CD4-positive, alpha-beta T cell (primary cell): ENCODE measurements at regions not wholly inside any gene's neighbourhood (a gene's known extent, or its start where the extent isn't known, plus 50 kb on each side); places are given as distances from the start of the nearest gene placed in this dataset.

ENCODE experiments used
- ATAC-seq: fragments of 200-7000 bp; cut with Tn5 transposase; one replicate; pipeline ENCODE4 v1.10.0; 2022; ENCODE audit warnings: mild to moderate bottlenecking; ENCODE audit not compliant: poor library complexity
- CTCF ChIA-PET: fragments of 350-600 bp; sonication (Branson Sonifier 250); formaldehyde crosslinking; loops from one replicate; lab custom pipeline; 2021; ENCODE audit warnings: antibody characterized with exemption, inconsistent platforms; lab: Charles Lee
- POLR2A ChIA-PET: fragments of 350-600 bp; sonication (Branson Sonifier 250); formaldehyde crosslinking; loops from one replicate; lab custom pipeline; 2021; ENCODE audit warnings: antibody characterized with exemption, inconsistent platforms; lab: Charles Lee
- DNase-seq, 14 experiments: peaks; one replicate each; pipeline ENCODE4 v3.0.0-alpha.2; 2013 to 2020; ENCODE audit warnings: mixed read lengths in 2 of 14
- H3K27ac ChIP-seq, 2 donors: one replicate each; pipeline versions ENCODE4 v1.5.1 to v1.7.0; 2013; ENCODE audit warnings: low read length in 2 of 2, low read depth in 1 of 2, mild to moderate bottlenecking in 1 of 2
- H3K27me3 ChIP-seq, 2 experiments: 1 replicate in 1 of 2; 2 replicates in 1 of 2; pipeline versions ENCODE4 v1.6.1 to v1.7.0; 2013; ENCODE audit warnings: low read length in 2 of 2, control low read depth in 1 of 2, mild to moderate bottlenecking in 1 of 2, moderate library complexity in 1 of 2; ENCODE audit not compliant: insufficient read depth in 2 of 2, control insufficient read depth in 1 of 2
- H3K36me3 ChIP-seq: one replicate; pipeline ENCODE4 v1.6.1; 2013; ENCODE audit warnings: low read length, control low read depth; ENCODE audit not compliant: insufficient read depth
- H3K4me1 ChIP-seq: one replicate; pipeline ENCODE4 v1.6.1; 2013; ENCODE audit warnings: low read length, control low read depth; ENCODE audit not compliant: insufficient read depth
- H3K4me3 ChIP-seq: one replicate; pipeline ENCODE4 v1.5.1; 2013; ENCODE audit warnings: mild to moderate bottlenecking, low read length, moderate library complexity
- H3K9me3 ChIP-seq, 2 experiments: 1 replicate in 1 of 2; 2 replicates in 1 of 2; pipeline versions ENCODE4 v1.6.1 to v1.7.0; 2013; ENCODE audit warnings: low read length in 2 of 2, mild to moderate bottlenecking in 2 of 2, control low read depth in 1 of 2, moderate library complexity in 1 of 2; ENCODE audit not compliant: control insufficient read depth in 1 of 2, insufficient read depth in 1 of 2
- H3K27ac Mint-ChIP-seq: one replicate; pipeline ENCODE4 v1.8.0; 2020; ENCODE audit warnings: mixed read lengths
- H3K27me3 Mint-ChIP-seq: one replicate; pipeline ENCODE4 v1.8.0; 2021; ENCODE audit warnings: mixed read lengths
- H3K36me3 Mint-ChIP-seq: one replicate; pipeline ENCODE4 v1.8.0; 2021; ENCODE audit warnings: low read depth, mixed read lengths
- H3K4me1 Mint-ChIP-seq: one replicate; pipeline ENCODE4 v1.8.0; 2021; ENCODE audit warnings: low read depth, mixed read lengths
- H3K4me3 Mint-ChIP-seq: one replicate; pipeline ENCODE4 v1.8.0; 2020; ENCODE audit warnings: mild to moderate bottlenecking, mixed read lengths
- H3K9me3 Mint-ChIP-seq: one replicate; pipeline ENCODE4 v1.8.0; 2020; ENCODE audit warnings: mixed read lengths
- CTCF ChIP-seq: fragments of 200-600 bp; IDR thresholded peaks from one replicate; pipeline ENCODE4 v1.8.0; 2022; ENCODE audit warnings: antibody characterized with exemption, mild to moderate bottlenecking
- intact Hi-C, 2 experiments: fragments of 100-400 bp; cut with DNase I in 1 of 2; cut with micrococcal nuclease in 1 of 2; formaldehyde crosslinking; loops; one replicate each; pipeline versions ENCODE4 v1.15.1 to v1.9.0; 2023 to 2025; cut with DNase I, micrococcal nuclease

- Histone ChIP-seq H3K4me3 (no peak overlapping the region), H3K4me1 (no peaks in the 10 kb centered on the region), H3K27me3 (no peaks in the 10 kb centered on the region), H3K36me3 (no peaks in the 10 kb centered on the region), H3K27ac (no peak overlapping the region), H3K9me3 (no peaks in the 10 kb centered on the region)
- no peak for DNase-seq
- H3K27ac Mint-ChIP-seq, result no peak overlapping the region
- H3K9me3 Mint-ChIP-seq, result peaks cover 2% of the 10 kb centered on the region
- ATAC-seq, result no peak
- POLR2A ChIA-PET, result no interaction called here
- no peak overlapping the region for H3K4me3 Mint-ChIP-seq
- no peaks in the 10 kb centered on the region for H3K36me3 Mint-ChIP-seq
- no peaks in the 10 kb centered on the region for H3K4me1 Mint-ChIP-seq
- CTCF ChIA-PET, result no interaction called here
- no peak for TF ChIP-seq CTCF
- intact Hi-C loops, result no loop called here
- no peaks in the 10 kb centered on the region for H3K27me3 Mint-ChIP-seq
These were observed 418.7 kb downstream of the CBLN4 start for GRCh38 chr20:55586610-55587009.

GRCh38 chr20:55584964-55585363 lies 420.4 kb downstream of the CBLN4 start:
- no peaks in the 10 kb centered on the region for H3K27me3 Mint-ChIP-seq
- H3K36me3 Mint-ChIP-seq, result no peaks in the 10 kb centered on the region
- Histone ChIP-seq H3K27me3 (no peaks in the 10 kb centered on the region), H3K36me3 (no peaks in the 10 kb centered on the region), H3K9me3 (no peaks in the 10 kb centered on the region), H3K4me1 (no peaks in the 10 kb centered on the region), H3K27ac (no peak overlapping the region), H3K4me3 (no peak overlapping the region)
- no peak for DNase-seq
- intact Hi-C loops, result no loop called here
- POLR2A ChIA-PET, result no interaction called here
- H3K27ac Mint-ChIP-seq, result no peak overlapping the region
- no peak for ATAC-seq
- peaks cover 2% of the 10 kb centered on the region for H3K9me3 Mint-ChIP-seq
- no peak for TF ChIP-seq CTCF
- no peak overlapping the region for H3K4me3 Mint-ChIP-seq
- CTCF ChIA-PET, result no interaction called here
- no peaks in the 10 kb centered on the region for H3K4me1 Mint-ChIP-seq

GRCh38 chr20:55584307-55584706 lies 421.0 kb downstream of the CBLN4 start:
- Histone ChIP-seq H3K4me1 (no peaks in the 10 kb centered on the region), H3K9me3 (no peaks in the 10 kb centered on the region), H3K36me3 (no peaks in the 10 kb centered on the region), H3K27ac (no peak overlapping the region), H3K4me3 (no peak overlapping the region), H3K27me3 (no peaks in the 10 kb centered on the region)
- Mint-ChIP-seq H3K4me1 (no peaks in the 10 kb centered on the region), H3K4me3 (no peak overlapping the region), H3K27me3 (no peaks in the 10 kb centered on the region), H3K36me3 (no peaks in the 10 kb centered on the region), H3K27ac (no peak overlapping the region), H3K9me3 (no peaks in the 10 kb centered on the region)
- ChIA-PET CTCF (no interaction called here), POLR2A (no interaction called here)
- intact Hi-C loops, result no loop called here
- TF ChIP-seq CTCF, result no peak
- DNase-seq (no peak), ATAC-seq (no peak)
